ENCODE measurements at regions not wholly inside any gene's neighbourhood (a gene's known extent, or its start where the extent isn't known, plus 50 kb on each side); places are given as distances from the start of the nearest gene placed in this dataset.

- no peak for TF ChIP-seq GATA2 (IDR thresholded peaks at IDR 0.05; ENCODE audit: low read depth, low read length)
- TF ChIP-seq GATA3 (IDR thresholded peaks at IDR 0.05; ENCODE audit: low read depth, low read length) = no peak
Measured at GRCh38 chr12:91901381-91902074, 244.1 kb downstream of the BTG1 start.
